T-helper 2 cell treated with Interferon-gamma antibody and Interleukin-4, amounts not matched to agents 100 ng/mL and 5 ng/mL, for 36 hours (primary cell): ENCODE measurements at regions not wholly inside any gene's neighbourhood (a gene's known extent, or its start where the extent isn't known, plus 50 kb on each side); places are given as distances from the start of the nearest gene placed in this dataset.

ENCODE experiments used
- intact Hi-C: fragments of 100-400 bp; cut with micrococcal nuclease; formaldehyde crosslinking; loops from one replicate; pipeline ENCODE4 v1.15.1; 2023

GRCh38 chr22:49607821-49608220 is 219.9 kb downstream of the BRD1 start:
- intact Hi-C loops: no loop called here

GRCh38 chr22:49606562-49607290 is 220.9 kb downstream of the BRD1 start:
- intact Hi-C loops: no loop called here

- intact Hi-C loops: no loop called here
Observed at GRCh38 chr22:49604732-49605302, 222.9 kb downstream of the BRD1 start.

- intact Hi-C loops: no loop called here
Observed at GRCh38 chr22:49603016-49603415, 224.7 kb downstream of the BRD1 start.

- intact Hi-C loops: no loop called here
Observed at GRCh38 chr22:49602481-49602880, 225.2 kb downstream of the BRD1 start.

- intact Hi-C loops: no loop called here
Observed at GRCh38 chr22:49601614-49602321, 225.9 kb downstream of the BRD1 start.

GRCh38 chr22:49600891-49601431 is 226.7 kb downstream of the BRD1 start:
- intact Hi-C loops: no loop called here

- intact Hi-C loops: no loop called here
Observed at GRCh38 chr22:49600468-49600867, 227.2 kb downstream of the BRD1 start.

GRCh38 chr22:49599691-49600455 is 227.8 kb downstream of the BRD1 start:
- intact Hi-C loops: no loop called here

GRCh38 chr22:49599039-49599438 is 228.6 kb downstream of the BRD1 start:
- intact Hi-C loops: no loop called here

GRCh38 chr22:49598338-49598737 is 229.3 kb downstream of the BRD1 start:
- intact Hi-C loops: no loop called here

GRCh38 chr22:49597428-49598039 is 230.1 kb downstream of the BRD1 start:
- intact Hi-C loops: no loop called here

- intact Hi-C loops: no loop called here
Observed at GRCh38 chr22:49595465-49596078, 232.1 kb downstream of the BRD1 start.

- intact Hi-C loops: no loop called here
Observed at GRCh38 chr22:49594078-49594477, 233.6 kb downstream of the BRD1 start.

- intact Hi-C loops: no loop called here
Observed at GRCh38 chr22:49593509-49593908, 234.2 kb downstream of the BRD1 start.

- intact Hi-C loops: no loop called here
Observed at GRCh38 chr22:49592780-49593501, 234.7 kb downstream of the BRD1 start.

GRCh38 chr22:49590851-49591445 is 236.7 kb downstream of the BRD1 start:
- intact Hi-C loops: no loop called here

GRCh38 chr22:49590381-49590780 is 237.3 kb downstream of the BRD1 start:
- intact Hi-C loops: no loop called here

- intact Hi-C loops: no loop called here
Observed at GRCh38 chr22:49589811-49590210, 237.9 kb downstream of the BRD1 start.

- intact Hi-C loops: no loop called here
Observed at GRCh38 chr22:49589301-49589700, 238.4 kb downstream of the BRD1 start.
